Spleen (tissue), 7 donors: ENCODE measurements at regions not wholly inside any gene's neighbourhood (a gene's known extent, or its start where the extent isn't known, plus 50 kb on each side); places are given as distances from the start of the nearest gene placed in this dataset.

Experiments
- CTCF ChIP-seq, 11 experiments: fragments of 200-600 bp in 7 of 11; fragments of 450-650 bp in 4 of 11; sonication (generic) in 4 of 11; IDR thresholded peaks in 8 of 11; conservative IDR thresholded peaks in 3 of 11; 1 replicate in 7 of 11; 2 replicates in 4 of 11; pipeline versions ENCODE4 v1.4.0 to v1.8.0; 2016 to 2021; ENCODE audit warnings: antibody characterized with exemption in 11 of 11, inconsistent platforms in 4 of 11, mild to moderate bottlenecking in 1 of 11
- POLR2A ChIP-seq, 3 donors: fragments of 450-650 bp; IDR thresholded peaks; one replicate each; pipeline ENCODE4 v1.5.1; 2017; ENCODE audit warnings: antibody characterized with exemption in 3 of 3, mild to moderate bottlenecking in 1 of 3
- donor health status: DM: no; HTN: no; CAD: no; lungs with moderate emphysema.
- donor health status: DM: no; HTN: no; CAD: no.
- donor health status: DM: no; HTN: no; CAD: no.

- TF ChIP-seq CTCF (IDR thresholded peaks at IDR 0.05 in 8 of 11, conservative IDR thresholded peaks at IDR 0.05 in 3 of 11) (no peak), POLR2A (IDR thresholded peaks at IDR 0.05) (no peak)
Observed at GRCh38 chr4:136283977-136284376, 1248.3 kb downstream of the PCDH18 start.
